GM18867 (cell line): ENCODE measurements at regions not wholly inside any gene's neighbourhood (a gene's known extent, or its start where the extent isn't known, plus 50 kb on each side); places are given as distances from the start of the nearest gene placed in this dataset.
"Not testable (repeated sequence)": the region's sequence is repeated elsewhere in the genome, so short reads cannot be mapped to it uniquely, and the experiment has no call there.

Source experiments
- ATAC-seq: cut with Tn5 transposase; IDR thresholded peaks from one replicate; pipeline ENCODE4 v1.9.1; 2021; ENCODE audit warnings: mild to moderate bottlenecking, moderate library complexity; ENCODE audit not compliant: unreplicated experiment

DNA sequence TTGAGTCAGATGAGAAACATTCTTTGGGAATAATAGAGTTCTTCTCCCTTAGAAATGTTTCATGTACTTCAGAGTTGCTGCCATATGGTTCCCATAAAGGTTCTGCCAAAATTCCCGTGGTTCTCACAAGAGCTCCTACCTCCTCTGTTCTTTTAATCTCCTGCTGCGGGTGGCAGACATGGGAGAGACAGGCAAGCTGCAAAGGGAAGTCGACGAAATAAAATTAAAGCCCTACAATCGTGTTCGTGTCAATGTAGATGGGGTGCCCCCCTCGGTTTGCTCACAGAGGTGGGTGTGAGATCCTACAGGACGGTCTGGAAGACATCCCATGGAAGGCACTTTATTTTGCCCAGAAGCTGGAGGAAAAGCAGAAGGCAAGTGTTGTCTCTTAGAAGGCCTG, 276.0 kb downstream of the RWDD3 start:
- ATAC-seq: no peak

- no peak for ATAC-seq
These were observed 278.9 kb downstream of the RWDD3 start for GRCh38 chr1:95512925-95513324.

GRCh38 chr1:95517506-95517905, 283.5 kb downstream of the RWDD3 start:
- no peak for ATAC-seq

- ATAC-seq: no peak
These were observed 284.3 kb downstream of the RWDD3 start for GRCh38 chr1:95518310-95518709.

DNA sequence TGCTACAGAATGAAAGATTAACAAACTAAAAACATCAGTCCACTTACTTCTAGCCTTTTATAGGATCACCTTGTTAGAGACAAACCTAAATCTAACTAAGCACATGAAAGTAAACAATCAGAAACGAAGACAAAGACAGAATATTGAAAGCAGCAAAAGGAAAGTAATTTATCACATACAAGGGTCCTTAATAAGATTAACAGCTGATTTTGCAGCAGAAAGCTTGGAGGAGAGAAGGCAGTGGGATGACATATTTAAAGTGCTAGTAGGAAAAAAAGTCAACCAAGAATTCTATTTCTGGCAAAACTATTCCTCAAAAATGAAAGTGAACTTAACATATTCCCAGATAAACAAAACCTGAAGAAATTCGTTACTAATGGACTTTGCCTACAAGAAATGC, 286.4 kb downstream of the RWDD3 start:
- no peak for ATAC-seq

GRCh38 chr1:95532335-95532734, 298.3 kb downstream of the RWDD3 start:
- no peak for ATAC-seq

DNA sequence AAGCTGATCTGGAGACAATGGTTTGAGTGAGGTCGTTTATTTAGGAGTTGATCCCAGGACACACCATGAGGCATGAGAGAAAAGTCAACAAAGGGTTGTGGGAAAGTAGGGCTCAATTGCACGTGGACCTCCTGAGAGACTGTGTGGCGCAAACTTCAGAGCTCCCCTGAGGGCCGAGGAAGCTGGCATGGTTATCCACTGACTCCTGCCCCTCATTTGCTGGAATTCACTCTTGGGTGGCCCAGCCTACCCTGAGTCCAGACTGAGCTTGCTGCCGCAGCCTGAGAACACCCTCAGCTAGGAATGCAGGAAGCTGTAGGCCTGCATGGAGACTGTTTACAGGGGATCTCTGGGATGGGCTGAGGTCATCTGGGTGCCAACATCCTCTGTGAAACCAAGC, 301.0 kb downstream of the RWDD3 start:
- ATAC-seq: no peak

- ATAC-seq: no peak
These were observed 301.6 kb downstream of the RWDD3 start for GRCh38 chr1:95535614-95536013.

DNA sequence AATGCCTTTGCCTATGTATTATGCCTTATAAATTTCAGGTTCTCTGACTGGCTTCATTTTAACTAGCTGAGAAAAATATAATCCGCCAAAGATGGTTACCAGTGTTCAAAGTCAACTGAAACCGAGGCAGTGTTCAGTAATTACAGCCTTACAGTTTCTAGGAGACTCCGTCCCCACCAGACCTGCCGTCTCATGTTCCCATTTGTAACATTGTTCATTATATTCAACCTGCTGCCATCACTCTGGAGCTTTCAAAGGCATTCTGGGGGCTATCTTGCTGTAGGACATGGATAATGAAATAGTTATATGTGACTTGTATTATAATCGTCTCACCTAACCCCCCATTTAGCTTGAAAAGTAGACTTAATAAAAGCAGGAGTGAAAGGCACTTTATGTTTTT, 302.5 kb downstream of the RWDD3 start:
- ATAC-seq: no peak

DNA sequence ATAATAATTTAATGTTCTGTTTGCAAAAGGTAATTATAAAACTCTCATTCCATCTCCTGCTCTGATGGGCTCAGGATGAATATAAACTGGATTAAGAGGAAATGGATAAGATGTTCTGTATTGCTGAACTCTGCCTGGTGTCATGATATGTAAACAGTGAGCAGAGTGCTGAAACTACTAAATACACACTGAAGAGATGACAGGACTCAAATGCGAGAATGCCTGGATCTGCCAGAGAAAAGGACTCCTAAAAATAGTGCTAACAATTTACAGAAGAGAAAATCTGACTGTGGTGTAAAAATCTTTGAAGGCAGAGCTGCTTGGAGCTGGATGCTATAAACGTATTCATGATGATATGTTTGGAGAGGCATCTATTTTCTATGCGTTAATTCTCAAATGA, 303.2 kb downstream of the RWDD3 start:
- ATAC-seq: no peak

- ATAC-seq: not testable (repeated sequence)
These were observed 304.2 kb downstream of the RWDD3 start for GRCh38 chr1:95538242-95538641.

GRCh38 chr1:95542936-95543335, 308.9 kb downstream of the RWDD3 start:
- no peak for ATAC-seq

- ATAC-seq: no peak
These were observed 313.0 kb downstream of the RWDD3 start for GRCh38 chr1:95547005-95547404.

- no peak for ATAC-seq
These were observed 314.2 kb downstream of the RWDD3 start for GRCh38 chr1:95548211-95548610.

DNA sequence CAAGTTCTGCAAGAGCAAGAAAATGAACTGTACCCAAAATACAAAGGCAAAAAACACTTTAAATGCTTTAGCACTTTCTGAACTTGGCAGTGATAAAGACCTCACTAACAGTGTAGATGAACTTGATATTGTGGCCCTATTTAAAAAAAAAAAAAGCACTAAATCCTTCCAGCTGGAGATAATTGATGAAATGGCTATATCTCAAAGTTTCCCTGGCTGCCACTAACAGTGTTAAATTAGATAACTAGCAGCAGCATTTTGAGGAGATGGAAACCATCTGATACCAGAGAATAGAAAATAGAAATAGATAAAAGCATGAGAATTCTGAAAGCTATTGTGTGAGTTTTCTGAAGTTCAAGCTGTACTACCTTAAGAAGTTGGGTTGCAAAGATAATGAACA, 317.2 kb downstream of the RWDD3 start:
- ATAC-seq: no peak

GRCh38 chr1:95553595-95553994, 319.6 kb downstream of the RWDD3 start:
- no peak for ATAC-seq

DNA sequence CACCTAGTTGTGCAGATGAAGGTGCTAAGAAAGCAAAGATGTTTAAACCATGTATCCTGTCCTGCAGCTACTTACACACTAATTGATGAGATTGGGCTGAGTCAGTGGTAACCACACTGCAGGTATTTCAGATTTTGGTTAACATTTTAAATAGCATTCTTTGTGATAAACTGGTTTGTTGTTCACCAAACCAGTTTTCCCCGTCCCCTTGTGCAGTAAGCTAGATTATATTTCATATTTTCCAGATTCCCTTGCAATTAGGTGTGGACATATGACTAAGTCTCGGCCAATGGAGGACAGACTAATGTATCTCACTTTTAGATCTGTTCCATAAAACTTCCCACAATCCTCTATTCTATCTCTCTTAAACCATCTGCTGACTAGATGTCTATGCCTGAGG, 320.4 kb downstream of the RWDD3 start:
- ATAC-seq: no peak

DNA sequence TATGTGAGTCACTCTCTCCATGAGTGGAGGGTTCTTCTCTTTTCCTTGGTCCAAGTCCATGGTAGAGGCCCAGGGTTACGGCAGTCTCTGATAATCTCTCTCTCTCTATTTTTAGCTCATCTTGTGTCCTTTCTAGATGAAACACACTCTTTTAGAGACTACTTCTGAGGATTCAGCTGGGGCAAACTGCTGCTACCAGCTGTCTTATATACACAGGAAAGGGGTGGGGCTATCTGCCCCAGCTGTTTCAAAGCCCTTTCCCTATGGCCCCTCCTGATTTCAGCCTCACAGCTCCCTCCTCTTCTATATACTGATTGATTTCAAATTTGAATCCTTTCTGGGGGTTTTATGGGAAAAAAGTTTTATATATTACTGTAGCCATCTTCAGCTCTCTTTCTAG, 324.8 kb downstream of the RWDD3 start:
- no peak for ATAC-seq

- ATAC-seq: no peak
These were observed 327.3 kb downstream of the RWDD3 start for GRCh38 chr1:95561346-95561745.

DNA sequence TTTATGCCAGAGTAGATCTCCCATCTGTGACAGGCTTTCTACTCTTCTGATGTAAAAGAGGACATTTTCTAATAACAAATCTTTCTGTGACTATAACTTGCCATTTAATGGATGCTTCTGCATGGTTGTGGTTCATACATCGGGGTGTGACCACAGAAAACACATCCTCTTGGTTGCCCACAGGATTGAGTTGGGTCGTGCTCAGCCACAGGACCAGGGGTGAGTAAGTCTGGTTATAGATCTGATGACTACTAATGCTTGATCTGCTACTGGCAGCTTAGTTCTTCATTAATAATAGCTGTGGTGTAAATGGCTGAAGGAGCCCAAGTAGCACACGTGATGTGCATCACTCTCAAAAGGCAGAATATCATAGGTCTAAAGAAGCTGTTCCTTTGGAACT, 328.2 kb downstream of the RWDD3 start:
- no peak for ATAC-seq

DNA sequence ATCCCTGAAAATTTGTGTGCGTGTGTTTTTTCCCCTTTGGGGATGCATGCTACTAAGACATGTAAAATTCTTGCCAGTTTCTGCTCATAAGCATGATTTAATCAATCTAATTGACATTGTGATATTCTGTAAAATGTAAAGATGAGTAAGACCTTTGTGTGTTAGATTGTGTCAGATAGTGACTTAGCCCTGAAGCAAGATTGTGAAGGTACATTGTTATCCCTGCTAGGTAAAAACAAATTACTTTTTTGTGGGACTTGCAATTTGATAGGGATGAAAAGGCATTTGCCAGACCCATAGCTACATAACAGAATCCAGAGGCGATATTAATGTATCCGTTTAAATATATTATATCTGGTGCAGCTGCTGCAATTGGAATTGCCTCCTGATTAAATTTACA, 338.0 kb downstream of the RWDD3 start:
- ATAC-seq: no peak

- ATAC-seq: no peak
These were observed 339.0 kb downstream of the RWDD3 start for GRCh38 chr1:95572962-95573361.

GRCh38 chr1:95575291-95575690, 341.3 kb downstream of the RWDD3 start:
- ATAC-seq: no peak

GRCh38 chr1:95578462-95578861, 344.5 kb downstream of the RWDD3 start:
- no peak for ATAC-seq
